Adrenal gland (tissue), 5 donors: ENCODE measurements at regions not wholly inside any gene's neighbourhood (a gene's known extent, or its start where the extent isn't known, plus 50 kb on each side); places are given as distances from the start of the nearest gene placed in this dataset.

Experiments used
- POLR2A ChIP-seq, 2 donors: fragments of 450-650 bp; IDR thresholded peaks; one replicate each; pipeline ENCODE4 v1.6.1; 2017; ENCODE audit warnings: antibody characterized with exemption in 2 of 2, mild to moderate bottlenecking in 2 of 2, moderate library complexity in 1 of 2
- TF ChIP-seq, protein P1 (sequence below), 6 experiments: fragments of 450-650 bp in 4 of 6; fragments of 200-600 bp in 2 of 6; sonication (generic) in 1 of 6; IDR thresholded peaks; 1 replicate in 5 of 6; 2 replicates in 1 of 6; pipeline versions ENCODE4 v1.5.1 to v1.8.0; 2016 to 2021; ENCODE audit warnings: antibody characterized with exemption in 6 of 6, mild to moderate bottlenecking in 2 of 6, moderate library complexity in 1 of 6
- donor health status: DM: no; HTN: no; CAD: no.

DNA sequence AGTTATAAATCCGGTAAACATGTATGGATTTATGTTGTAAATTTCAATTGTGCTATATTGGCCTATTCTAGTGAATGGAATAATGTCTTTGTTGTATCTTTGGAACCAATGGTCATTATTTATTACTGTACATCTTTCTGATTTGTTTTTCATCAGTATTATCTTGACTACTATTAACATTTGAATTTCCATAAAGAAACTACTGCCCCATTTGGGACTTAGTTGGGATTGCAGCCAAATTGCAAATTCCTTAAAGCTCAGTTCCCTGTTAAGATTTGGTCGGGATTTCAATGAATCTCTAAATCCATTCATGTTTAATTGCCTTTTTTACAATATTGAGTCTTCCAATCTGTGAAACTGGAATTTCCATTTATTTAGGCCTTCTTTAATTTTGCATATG is 822.4 kb upstream of the CADM2 start:
- TF ChIP-seq, protein P1, sequence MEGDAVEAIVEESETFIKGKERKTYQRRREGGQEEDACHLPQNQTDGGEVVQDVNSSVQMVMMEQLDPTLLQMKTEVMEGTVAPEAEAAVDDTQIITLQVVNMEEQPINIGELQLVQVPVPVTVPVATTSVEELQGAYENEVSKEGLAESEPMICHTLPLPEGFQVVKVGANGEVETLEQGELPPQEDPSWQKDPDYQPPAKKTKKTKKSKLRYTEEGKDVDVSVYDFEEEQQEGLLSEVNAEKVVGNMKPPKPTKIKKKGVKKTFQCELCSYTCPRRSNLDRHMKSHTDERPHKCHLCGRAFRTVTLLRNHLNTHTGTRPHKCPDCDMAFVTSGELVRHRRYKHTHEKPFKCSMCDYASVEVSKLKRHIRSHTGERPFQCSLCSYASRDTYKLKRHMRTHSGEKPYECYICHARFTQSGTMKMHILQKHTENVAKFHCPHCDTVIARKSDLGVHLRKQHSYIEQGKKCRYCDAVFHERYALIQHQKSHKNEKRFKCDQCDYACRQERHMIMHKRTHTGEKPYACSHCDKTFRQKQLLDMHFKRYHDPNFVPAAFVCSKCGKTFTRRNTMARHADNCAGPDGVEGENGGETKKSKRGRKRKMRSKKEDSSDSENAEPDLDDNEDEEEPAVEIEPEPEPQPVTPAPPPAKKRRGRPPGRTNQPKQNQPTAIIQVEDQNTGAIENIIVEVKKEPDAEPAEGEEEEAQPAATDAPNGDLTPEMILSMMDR (IDR thresholded peaks at IDR 0.05) = no peak
- TF ChIP-seq POLR2A (IDR thresholded peaks at IDR 0.05) = no peak
